ENCODE measurements at regions not wholly inside any gene's neighbourhood (a gene's known extent, or its start where the extent isn't known, plus 50 kb on each side); places are given as distances from the start of the nearest gene placed in this dataset.

GRCh38 chr12:78795934-78796445, 68.6 kb upstream of the SYT1 start:
- no peak for DNase-seq

- DNase-seq: no peak
Measured at GRCh38 chr12:78797196-78797931, 67.2 kb upstream of the SYT1 start.

GRCh38 chr12:78799649-78800048, 64.9 kb upstream of the SYT1 start:
- DNase-seq: no peak

- DNase-seq: no peak
Measured at GRCh38 chr12:78802593-78802992, 62.0 kb upstream of the SYT1 start.

- DNase-seq: no peak
Measured at GRCh38 chr12:78804262-78804661, 60.3 kb upstream of the SYT1 start.

Data from NCI-H2081 treated with DMSO at 0.1 percent for 48 hours (cell line).